Fibroblast of the conjunctiva (primary cell): ENCODE measurements at regions not wholly inside any gene's neighbourhood (a gene's known extent, or its start where the extent isn't known, plus 50 kb on each side); places are given as distances from the start of the nearest gene placed in this dataset.

Experiments
- DNase-seq: peaks from one replicate; pipeline ENCODE4 v3.0.0-alpha.2; 2010; ENCODE audit warnings: low read depth

DNA sequence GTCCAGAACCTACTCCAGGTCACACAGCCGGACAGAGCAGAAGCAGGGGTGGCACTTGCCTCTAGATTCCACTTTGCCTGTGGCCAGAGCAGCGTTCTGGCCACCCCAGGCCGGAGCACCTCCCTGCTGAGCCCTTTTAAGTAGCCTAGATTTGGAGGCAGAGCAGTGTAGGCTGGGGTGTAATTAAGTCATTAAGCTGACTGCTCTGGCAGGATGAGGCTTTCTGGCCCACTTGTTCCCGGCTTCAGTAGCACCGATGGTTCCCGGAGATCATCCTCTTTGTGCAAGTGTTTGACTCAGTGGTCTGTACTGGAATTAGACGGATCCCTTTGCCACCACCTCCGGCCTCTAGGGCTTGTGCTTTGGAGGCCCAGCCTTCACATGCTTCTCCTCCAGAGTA, 281.9 kb upstream of the ANKRD55 start:
- DNase-seq: no peak

DNA sequence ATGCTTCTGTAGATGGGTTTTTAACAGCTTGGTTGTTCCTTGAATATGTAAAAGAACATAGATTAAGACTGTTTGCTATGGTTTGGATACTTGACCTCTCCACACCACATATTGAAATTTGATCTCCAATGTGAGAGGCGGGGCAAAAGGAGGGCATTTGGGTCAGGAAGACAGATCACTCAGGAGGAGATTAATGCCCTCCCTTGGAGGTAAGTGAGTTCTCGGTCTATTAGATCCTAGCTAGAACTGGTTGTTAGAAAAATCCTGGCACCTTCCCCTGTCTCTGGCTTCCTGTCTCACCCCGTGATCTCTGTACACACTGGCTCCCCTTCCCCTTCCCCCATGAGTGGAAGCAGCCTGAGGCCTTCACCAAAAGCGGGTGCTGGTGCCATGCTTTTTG, 281.1 kb upstream of the ANKRD55 start:
- no peak for DNase-seq

DNA sequence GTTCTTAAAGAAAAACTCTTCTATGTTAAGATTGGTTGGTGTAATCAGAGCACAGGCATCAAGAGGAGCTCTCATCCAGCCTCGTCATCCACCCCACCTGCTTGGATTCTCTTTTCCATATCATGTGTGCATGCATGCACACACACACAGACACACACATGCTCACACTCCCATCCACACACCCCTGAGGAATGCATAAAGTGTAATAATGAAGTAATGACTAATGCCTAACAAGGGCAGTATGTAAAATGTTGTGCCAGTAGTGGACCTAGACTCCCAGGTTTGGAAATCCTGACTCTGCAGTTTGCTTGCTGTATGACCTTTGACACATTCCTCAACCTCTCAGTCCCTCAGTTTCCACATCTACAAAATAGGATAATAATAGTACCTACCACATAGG, 280.0 kb upstream of the ANKRD55 start:
- no peak for DNase-seq

DNA sequence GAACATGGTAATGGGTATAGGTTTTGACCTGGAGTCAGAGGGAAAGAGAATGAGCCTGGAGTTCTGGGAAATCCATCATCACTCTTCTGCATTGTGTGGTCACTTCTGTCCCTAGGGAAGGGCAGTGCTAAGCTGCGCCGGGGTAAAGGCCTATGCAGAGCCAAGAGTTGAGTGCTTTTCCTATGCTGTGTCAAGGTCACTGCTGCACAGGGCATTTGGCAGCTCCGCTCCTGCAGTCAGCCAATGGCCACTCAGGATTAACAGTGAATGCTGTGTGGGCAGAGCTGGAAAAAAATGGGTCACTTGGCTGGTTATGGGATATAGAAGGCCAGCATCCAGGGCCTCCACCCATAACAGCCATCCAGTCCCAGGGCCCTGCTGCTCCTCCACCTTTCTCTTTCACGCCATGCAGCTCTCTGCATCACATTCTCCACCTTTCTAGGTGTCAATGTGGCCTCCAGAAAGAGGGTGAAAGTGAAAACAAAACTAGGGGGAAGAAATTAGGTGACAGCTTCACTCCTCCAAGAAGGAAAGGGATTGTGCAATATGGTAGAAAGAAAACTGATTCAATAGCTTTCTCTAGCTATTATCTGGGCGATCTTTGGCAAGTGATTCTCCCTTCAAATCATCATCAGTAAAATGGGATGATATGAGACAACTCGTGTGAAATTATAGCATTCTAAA, 279.3 kb upstream of the ANKRD55 start:
- no peak for DNase-seq

DNA sequence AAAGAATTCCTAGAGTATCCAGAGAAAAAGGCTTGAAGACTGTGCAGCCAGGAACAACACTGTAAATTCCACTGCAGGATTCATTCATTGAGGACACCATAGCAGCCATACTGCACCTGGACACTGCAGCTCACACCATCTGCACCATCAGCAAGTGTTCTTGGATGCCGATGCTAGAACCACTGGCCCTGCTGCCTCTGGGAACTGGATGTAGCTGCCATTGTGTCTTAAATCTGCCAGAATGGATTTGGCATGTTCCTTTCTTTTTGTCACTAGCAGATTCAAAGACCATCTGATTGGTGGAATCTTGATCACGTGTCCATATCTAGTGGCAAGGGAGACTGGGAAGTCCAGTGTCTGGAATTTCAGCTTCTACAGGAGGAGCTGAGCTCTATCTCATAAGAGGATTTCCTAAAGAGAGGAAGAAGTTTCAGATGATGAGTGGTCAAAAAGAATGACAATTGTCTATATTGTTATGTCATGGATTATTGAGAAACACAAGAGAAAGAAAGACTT, 278.3 kb upstream of the ANKRD55 start:
- DNase-seq: no peak

DNA sequence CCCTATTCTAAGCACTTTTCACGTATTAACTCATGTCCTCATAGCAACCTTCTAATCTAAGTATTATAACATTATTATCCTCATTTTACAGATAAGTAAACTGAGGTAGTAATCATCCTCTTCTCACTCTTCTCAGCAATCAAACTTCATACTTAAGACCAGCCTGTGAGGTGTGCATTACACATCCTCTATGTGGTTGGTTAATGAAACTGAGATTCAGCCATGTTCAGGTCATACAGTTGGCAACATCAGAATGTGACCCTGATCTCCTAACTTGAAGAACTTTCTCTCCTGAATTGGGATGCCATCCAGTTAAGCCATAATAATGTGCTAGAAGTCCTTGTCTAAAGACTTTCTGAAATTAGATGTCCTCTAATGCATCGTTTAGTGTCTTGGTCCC, 275.1 kb upstream of the ANKRD55 start:
- no peak for DNase-seq

DNA sequence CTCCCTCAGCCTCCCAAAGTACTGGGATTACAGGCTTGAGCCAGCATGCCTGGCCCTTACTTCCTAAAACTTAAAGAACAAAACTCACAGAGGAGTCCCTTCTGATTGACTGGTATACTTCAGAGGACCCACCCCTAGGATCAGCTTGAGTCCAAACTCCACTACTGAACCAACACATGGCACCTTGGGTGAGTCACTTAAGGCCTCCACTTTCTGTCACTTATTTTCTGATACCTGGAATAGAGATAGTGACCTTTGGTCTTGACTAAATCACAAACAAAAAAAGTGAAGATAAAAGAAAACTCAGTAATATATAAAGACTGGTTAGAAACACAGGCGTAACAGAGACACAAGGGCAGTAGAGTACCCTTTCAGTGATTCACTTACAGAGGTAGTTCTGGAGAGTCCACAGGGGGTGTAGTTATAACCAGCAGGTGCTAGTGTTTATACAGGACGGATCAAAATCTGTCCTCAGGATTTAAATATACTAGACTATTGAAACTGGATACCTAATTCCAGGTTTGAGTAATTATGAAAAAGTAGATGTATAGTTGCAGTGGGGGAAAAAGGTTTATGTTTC, 274.3 kb upstream of the ANKRD55 start:
- DNase-seq: no peak

DNA sequence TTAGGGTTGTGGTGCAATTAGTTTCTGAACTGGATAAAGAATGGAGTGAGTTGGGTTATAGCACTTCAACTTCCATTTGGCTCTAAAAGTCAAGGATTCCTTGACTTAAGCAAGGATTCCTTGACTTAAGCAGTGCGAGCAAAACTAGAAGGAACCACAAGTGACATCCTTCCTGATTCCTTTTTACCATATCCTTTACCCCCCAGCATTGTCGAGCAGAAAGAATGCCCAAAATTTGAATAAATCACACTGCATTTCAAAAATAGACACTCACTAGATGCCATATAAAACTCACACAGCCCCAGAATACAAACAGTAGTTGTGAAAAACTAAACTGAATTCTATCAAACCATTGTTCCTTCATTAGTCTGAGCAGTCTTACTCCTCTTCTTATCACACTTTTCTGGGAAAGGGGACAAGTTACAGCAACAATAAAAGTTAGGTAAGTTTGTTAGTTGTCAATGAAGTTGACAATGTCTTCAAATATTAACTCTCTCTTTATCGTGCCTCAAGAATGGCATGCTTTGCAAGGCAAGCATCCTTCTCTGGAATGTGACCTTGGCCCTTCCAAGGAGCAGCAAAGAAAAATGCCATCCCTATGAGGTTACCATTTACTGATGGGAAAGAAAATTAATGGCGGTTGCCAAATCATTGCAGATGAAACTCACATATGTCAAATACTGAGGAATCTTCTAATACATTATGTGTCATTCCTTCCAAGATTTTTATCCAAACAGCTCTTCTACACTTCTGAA, 273.3 kb upstream of the ANKRD55 start:
- no peak for DNase-seq

DNA sequence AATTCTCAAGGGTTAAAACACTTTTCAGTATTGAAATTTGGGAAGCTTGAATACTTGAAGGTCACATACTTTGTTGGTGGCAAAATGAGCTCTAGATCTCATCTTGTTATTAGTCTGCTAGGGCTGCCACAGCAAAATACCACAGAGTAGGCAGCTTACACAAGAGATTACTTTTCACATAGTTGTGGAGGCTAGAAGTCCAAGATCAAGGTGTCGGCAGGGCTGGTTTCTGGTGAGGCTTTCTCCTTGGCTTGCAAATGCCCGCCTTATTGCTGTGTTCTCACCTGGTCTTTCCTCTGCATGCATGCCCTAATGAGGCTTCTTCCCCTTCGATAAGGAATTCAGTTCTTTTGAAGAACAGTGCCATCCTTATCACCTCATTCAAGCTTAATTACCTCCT, 270.8 kb upstream of the ANKRD55 start:
- DNase-seq: no peak

DNA sequence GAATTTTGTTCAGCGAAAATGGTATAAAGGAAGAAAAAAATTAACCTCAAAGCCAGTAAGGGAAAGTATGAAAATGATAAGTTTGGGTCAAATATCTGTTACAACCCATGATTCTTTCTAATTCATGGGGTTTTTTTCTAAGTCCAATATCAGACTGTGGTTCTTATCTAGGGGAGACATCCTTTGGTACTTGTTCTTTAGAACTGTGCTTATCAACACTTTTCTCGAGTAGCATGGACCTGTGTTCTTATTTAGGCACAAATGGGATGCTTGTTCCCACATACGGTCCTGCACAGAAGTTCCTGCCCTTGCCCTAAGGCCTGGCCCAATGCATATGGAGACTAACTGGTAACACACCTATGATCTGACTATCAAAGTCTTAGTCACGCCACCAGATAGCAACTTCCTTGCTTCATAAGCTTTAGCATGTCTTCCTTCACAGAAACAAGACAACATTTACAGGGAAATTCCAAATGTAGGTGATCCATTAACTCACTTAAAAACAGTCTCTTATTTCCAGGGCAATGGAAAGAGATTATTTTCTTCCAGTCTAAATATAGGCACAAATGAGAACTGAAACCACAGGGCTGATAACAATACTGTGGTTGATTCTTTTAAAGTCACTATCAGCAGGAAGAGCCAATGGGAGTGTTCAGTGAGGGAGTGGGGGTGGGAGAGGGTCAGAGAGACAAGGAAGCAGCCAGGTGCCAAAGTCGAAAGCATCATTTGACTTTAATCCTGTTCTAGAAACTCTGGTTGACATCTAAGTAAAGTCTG, 268.8 kb upstream of the ANKRD55 start:
- DNase-seq: no peak

DNA sequence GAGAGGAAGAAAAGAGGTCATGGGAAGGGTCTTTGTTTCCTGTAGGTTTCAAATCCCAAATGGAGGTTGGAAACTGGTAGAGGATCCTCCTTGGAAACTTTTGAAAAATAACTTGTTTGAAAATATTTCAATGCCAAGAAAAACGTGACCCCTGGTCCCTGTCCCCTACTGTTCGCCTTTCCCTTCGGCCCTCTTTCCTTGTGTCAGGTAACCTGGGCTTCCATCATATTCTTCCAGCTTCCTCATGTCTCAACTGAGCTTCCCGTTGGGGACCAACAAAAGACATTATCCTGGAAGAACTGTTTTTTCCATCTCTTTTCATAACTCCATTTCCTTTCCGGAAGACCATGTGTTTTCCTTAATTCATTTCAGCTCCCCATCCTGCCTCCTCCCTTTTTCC, 266.8 kb upstream of the ANKRD55 start:
- DNase-seq: no peak

DNA sequence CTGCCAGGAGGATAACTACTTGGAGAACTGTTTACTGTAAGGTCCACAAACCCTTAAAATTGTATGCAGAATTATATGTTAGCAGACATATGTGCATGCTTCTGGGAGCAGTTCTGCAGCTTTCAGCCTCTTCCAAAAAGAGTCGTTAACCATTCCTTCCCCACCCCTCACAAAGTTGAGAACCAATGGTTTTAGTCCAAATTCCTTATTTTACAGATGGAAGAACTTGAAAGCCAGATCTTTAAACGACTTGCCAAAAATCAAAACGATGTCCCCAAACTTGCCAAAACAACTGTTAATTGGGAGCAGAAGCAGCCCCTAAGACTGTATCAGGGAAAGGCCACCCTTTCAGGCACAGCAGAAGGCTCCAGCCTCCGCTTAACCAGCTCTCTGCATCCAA, 266.4 kb upstream of the ANKRD55 start:
- DNase-seq: no peak

DNA sequence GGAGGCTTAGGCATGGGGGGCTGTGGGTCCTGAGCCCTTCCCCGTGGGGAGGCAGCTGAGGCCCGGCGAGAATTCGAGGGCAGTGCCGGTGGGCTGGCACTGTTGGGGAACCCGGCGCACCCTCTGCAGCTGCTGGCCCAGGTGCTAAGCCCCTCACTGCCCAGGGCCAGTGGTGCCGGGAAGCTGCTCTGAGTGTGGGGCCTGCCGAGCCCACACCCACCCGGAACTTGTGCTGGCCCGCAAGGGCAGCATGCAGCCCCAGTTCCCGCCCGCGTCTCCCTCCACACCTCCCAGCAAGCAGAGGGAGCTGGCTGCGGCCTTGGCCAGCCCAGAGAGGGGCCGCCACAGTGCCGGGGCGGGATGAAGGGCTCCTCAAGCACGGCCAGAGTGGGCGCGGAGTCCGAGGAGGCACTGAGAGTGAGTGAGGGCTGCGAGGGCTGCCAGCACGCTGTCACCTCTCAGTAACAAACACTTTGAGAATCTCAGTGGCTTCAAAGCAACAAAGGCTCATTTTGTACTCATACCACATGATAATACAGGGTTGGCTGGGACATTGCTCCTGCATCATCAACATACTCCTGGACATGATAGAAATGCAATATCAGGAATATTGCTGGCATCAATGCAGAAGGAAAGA, 265.7 kb upstream of the ANKRD55 start:
- no peak for DNase-seq

DNA sequence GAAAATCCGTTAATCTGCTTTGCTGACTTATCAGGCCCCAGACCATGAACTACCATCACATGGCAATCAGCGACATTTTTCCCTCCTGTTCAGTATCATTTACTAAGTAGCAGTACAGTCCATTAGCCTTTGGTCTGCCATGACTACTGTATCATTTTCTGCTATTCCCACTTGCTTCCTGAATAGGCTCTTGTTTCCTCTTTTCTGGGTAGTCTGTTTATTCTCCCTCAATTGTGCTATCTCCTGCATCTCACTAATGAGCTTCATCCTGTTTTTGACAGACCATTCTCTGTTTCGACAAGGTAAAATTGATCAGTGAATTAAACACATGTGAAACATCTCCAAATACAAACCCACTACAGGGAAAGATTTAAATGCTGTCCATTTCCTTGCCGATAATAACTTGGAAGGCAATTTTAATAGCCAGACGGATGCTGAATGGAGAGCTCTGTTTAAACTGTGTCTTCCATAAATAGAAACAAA, 263.5 kb upstream of the ANKRD55 start:
- DNase-seq: no peak

DNA sequence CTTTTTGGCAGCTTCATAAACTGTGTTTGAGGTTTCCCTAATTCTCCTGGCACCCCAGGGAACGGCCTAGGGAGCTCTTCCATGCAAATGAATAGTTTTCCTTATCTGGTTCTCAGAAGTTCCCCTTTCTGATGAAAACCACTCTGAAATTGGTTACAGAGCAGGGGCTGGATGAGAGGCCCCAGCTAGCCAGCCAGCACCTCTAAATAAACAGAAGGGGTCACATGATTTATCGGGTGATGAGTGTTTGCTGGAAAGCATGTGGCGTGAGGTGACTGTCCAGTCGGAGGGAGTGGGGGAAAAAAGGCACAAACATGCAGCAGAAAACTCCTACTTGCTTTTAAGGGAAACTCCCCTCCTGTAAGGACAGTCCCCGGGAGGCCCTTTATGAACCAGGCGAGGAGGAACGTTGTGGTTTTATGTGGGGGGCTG, 261.2 kb upstream of the ANKRD55 start:
- DNase-seq: no peak

DNA sequence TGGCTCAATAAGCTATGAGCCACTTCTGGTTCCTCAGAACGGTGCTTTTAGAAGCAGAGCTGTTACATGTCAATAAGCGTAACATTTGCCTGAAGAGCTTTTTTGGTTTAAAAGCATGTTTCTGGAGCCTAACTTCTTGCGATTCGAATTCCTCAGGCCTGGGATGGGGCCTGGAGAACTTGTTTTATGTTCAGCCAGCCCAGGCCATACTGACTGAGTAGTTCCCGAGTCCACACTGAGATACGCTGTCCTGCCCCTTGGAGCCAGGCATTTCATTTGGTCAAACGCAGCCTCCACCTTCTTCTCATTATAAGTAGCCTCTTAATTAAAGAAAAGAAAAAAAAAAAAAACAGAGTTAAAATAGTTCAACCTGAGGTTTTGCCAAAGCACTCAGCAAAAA, 260.6 kb upstream of the ANKRD55 start:
- no peak for DNase-seq

DNA sequence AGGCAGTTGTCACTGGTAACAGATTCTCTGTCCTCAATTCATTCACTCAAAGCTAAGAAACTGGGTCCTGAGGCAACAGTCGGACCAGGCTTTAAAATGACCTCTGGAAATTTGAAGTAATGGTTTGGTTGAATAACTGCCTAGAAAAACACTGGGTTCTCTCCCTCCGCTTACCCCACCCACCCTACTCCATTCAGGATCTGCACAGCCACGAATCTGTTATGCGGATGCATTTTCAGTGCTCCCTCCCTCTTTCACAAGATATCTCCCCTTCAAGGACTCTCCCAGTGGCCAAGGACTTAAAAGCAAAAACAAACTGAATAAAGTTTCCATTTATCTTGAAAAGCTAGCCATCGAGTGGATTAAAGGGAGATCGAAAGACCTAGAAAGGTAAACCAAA, 260.2 kb upstream of the ANKRD55 start:
- no peak for DNase-seq

DNA sequence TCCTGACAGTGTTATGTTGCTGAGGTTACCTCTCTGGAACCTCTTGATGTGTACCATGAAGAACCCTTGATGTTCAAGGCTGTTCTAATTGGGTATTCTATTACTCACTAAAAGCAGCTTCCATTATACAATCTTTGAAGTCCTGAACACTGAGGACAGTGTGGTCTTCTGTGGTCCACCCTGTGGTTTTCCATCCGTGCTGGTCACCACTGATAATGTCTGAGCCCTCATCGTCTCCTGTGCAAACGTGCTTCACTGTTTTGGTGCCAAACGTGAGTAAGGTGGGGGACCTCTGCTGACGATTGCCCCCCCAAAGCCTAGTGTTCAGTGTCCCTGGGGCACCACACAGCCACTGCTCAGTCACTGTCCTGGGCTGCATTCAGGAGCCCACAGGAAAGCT, 259.7 kb upstream of the ANKRD55 start:
- DNase-seq: no peak

DNA sequence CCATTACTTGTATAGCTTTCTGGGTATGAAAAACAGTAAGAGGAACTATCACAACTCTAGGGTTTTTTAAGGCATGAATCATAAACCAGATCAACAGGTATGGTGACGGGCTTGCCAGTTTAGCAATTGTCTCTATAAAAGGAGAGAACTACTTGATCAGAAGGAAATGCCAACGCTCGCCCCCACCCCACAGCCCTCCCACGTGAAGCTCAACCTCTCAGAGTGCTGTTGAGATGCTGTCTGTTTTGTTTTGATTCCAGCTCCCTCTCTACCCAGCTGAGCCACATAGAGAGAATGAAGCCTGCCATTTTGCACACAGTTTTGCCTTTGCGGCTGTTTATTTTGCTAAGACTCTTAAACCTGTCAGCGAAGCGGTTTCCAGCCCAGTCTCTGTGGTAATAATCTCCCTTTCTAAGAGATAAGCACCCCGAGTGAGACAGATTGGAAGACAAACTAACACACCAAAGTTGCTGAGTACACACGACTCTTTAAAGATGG, 257.9 kb upstream of the ANKRD55 start:
- DNase-seq: no peak

DNA sequence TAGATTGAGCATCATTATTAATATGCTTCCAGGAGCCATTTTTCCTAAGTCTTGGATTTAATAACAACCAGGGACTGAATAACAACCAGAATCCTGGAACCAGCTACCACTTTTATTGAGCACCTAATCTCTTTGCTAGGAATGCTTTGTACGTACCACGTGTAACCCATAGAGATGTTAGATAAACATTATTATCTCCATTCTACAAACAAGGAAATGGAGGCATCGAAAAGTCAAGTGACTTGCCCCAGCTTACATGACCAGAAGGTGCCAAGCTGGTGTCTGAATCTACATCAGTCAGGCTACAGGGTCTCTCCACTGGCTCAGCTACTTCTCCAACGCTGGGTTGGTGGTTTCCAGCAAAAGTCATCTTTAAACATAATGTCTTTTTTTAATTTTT, 256.1 kb upstream of the ANKRD55 start:
- DNase-seq: no peak

DNA sequence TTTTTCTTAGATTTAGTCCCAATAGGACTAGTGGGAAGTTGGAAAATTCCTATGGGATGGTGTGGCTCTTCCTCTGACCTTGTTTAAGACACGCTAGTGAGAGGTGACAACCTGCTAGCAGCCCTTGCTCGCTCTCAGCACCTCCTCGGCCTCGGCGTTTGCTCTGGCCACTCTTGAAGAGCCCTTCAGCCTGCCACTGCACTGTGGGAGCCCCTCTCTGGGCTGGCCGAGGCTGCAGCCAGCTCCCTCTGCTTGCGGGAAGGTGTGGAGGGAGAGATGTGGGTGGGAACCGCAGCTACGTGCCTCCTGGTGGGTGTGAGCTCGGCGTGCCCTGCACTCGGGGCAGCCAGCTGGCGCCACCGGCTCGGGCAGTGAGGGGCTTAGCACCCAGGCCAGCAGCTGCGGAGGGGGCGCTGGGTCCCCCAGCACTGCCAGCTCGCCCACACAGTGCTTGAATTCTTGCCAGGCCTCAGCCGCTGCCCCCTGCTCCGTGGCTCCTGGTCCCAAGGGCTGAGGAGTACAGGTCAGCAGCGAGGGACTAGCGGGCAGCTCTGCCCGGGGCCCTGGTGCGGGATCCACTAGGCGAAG, 254.5 kb upstream of the ANKRD55 start:
- DNase-seq: no peak
